MM.1S (cell line): ENCODE measurements at regions not wholly inside any gene's neighbourhood (a gene's known extent, or its start where the extent isn't known, plus 50 kb on each side); places are given as distances from the start of the nearest gene placed in this dataset.

ENCODE experiments used
- DNase-seq: peaks from one replicate; pipeline ENCODE4 v3.0.0-alpha.2; 2015
- H2AFZ ChIP-seq: fragments of 300-600 bp; sonication (generic); 2 replicates; pipeline ENCODE4 v1.6.0; 2016; ENCODE audit warnings: antibody characterized with exemption, low read length
- H3F3A ChIP-seq: fragments of 300-600 bp; sonication (generic); 2 replicates; pipeline ENCODE4 v1.6.1; 2016; ENCODE audit warnings: mild to moderate bottlenecking, antibody characterized with exemption, low read length, moderate library complexity, mixed read lengths; ENCODE audit not compliant: insufficient read depth
- H3K27ac ChIP-seq: fragments of 300-600 bp; sonication (generic); 2 replicates; pipeline ENCODE4 v1.5.1; 2016; ENCODE audit warnings: mild to moderate bottlenecking, low read length
- H3K27me3 ChIP-seq: fragments of 300-600 bp; sonication (generic); replicated peaks from 2 replicates; pipeline ENCODE4 v1.6.0; 2016; ENCODE audit warnings: low read length; ENCODE audit not compliant: insufficient read depth
- H3K36me3 ChIP-seq: fragments of 300-600 bp; sonication (generic); replicated peaks from 2 replicates; pipeline ENCODE4 v1.6.1; 2016; ENCODE audit warnings: mild to moderate bottlenecking, low read length, mixed read lengths; ENCODE audit not compliant: insufficient read depth
- H3K4me1 ChIP-seq: fragments of 300-600 bp; sonication (generic); 2 replicates; pipeline ENCODE4 v1.6.1; 2016; ENCODE audit warnings: low read length, mixed read lengths
- H3K4me2 ChIP-seq: fragments of 300-600 bp; sonication (generic); 2 replicates; pipeline ENCODE4 v1.6.0; 2016; ENCODE audit warnings: low read depth, low read length
- H3K4me3 ChIP-seq: fragments of 300-600 bp; sonication (generic); 2 replicates; pipeline ENCODE4 v1.5.1; 2016; ENCODE audit warnings: low read length, mixed read lengths
- H3K79me2 ChIP-seq: fragments of 300-600 bp; sonication (generic); 2 replicates; pipeline ENCODE4 v1.6.1; 2016; ENCODE audit warnings: mixed run types, low read length, mixed read lengths
- H3K9ac ChIP-seq: fragments of 300-600 bp; sonication (generic); 2 replicates; pipeline ENCODE4 v1.6.1; 2016; ENCODE audit warnings: low read length, mixed read lengths
- H3K9me2 ChIP-seq: fragments of 300-600 bp; sonication (generic); replicated peaks from 2 replicates; pipeline ENCODE4 v1.6.1; 2016; ENCODE audit warnings: mild to moderate bottlenecking, low read length, mixed read lengths; ENCODE audit not compliant: insufficient read depth
- H3K9me3 ChIP-seq: fragments of 300-600 bp; sonication (generic); replicated peaks from 2 replicates; pipeline ENCODE4 v1.6.1; 2016; ENCODE audit warnings: mild to moderate bottlenecking, low read length, mixed read lengths; ENCODE audit not compliant: insufficient read depth
- H4K20me1 ChIP-seq: fragments of 300-600 bp; sonication (generic); 2 replicates; pipeline ENCODE4 v1.6.1; 2016; ENCODE audit warnings: mild to moderate bottlenecking, low read length, moderate library complexity, mixed read lengths; ENCODE audit not compliant: insufficient read depth
- CTCF ChIP-seq: fragments of 300-600 bp; sonication (generic); IDR thresholded peaks from 2 replicates; pipeline ENCODE4 v1.5.1; 2016; ENCODE audit warnings: antibody characterized with exemption, low read length, mixed read lengths
- EZH2 ChIP-seq: fragments of 300-600 bp; sonication (generic); optimal IDR thresholded peaks from 2 replicates; pipeline ENCODE3; 2017; ENCODE audit warnings: low read depth, mild to moderate bottlenecking, antibody characterized with exemption, low read length, mixed read lengths
- EZH2phosphoT487 ChIP-seq: fragments of 300-600 bp; sonication (generic); IDR thresholded peaks from 2 replicates; pipeline ENCODE4 v1.6.1; 2018; ENCODE audit warnings: antibody characterized with exemption, low read length

DNA sequence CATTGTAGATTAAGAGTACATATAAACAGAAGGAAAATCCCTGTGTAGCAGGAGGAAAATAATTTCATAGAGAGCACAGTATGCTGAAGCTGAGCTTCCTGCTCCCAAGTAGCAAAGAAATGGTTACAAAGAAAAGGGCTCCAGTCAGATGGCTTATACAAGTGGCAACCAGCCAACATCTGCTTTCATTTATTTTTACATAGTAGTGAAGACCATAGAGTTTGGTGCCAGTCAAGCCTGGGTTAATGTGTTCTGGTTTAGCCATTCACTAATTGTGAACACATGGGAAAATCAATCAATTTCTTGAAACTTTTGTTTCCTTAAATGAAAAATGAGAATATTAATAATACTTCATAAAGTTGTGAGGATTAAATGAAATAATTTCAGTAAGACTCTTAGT lies 111.3 kb upstream of the ELOVL6 start:
- Histone ChIP-seq H3K4me2 (no peak overlapping the region), H2AFZ (no peak overlapping the region), H3K9ac (no peak overlapping the region), H3K27me3 (no peaks in the 10 kb centered on the region), H4K20me1 (no peaks in the 10 kb centered on the region), H3K36me3 (no peaks in the 10 kb centered on the region), H3F3A (no peaks in the 10 kb centered on the region), H3K9me2 (no peaks in the 10 kb centered on the region), H3K4me1 (no peaks in the 10 kb centered on the region), H3K27ac (no peak overlapping the region), H3K79me2 (no peaks in the 10 kb centered on the region), H3K9me3 (no peaks in the 10 kb centered on the region), H3K4me3 (no peak overlapping the region)
- DNase-seq, result no peak
- no peak for TF ChIP-seq EZH2phosphoT487
- no peak for TF ChIP-seq CTCF
- no peak for TF ChIP-seq EZH2

- TF ChIP-seq EZH2 (no peak), CTCF (no peak), EZH2phosphoT487 (no peak)
- H3K27ac ChIP-seq, result no peak overlapping the region
- no peak for DNase-seq
- H3F3A ChIP-seq, result no peaks in the 10 kb centered on the region
- H3K79me2 ChIP-seq, result no peaks in the 10 kb centered on the region
- H2AFZ ChIP-seq, result no peak overlapping the region
- H3K9me2 ChIP-seq, result no peaks in the 10 kb centered on the region
- no peak overlapping the region for H3K4me3 ChIP-seq
- H3K27me3 ChIP-seq, result no peaks in the 10 kb centered on the region
- no peaks in the 10 kb centered on the region for H4K20me1 ChIP-seq
- H3K9me3 ChIP-seq, result no peaks in the 10 kb centered on the region
- H3K4me1 ChIP-seq, result no peaks in the 10 kb centered on the region
- no peak overlapping the region for H3K4me2 ChIP-seq
- no peak overlapping the region for H3K9ac ChIP-seq
- no peaks in the 10 kb centered on the region for H3K36me3 ChIP-seq
Measured at GRCh38 chr4:110306303-110306702, 107.9 kb upstream of the ELOVL6 start.

DNA sequence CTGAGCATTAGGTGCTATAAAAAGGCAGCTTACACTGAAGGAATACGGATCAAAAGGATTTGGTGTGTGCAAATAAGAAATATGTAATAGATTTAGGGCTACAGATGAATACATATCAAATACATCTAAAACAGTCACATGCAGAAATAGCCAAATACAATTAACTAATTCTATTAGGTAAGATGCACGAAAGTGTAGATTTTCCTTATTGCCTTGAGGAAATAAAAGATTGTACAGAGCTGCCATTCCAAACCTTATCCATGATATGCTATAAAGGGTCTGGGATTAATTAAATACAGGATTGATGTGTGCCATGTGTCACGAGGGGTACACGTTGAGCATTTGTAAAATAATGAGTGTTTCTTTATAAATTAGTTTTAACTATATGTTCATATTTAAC lies 107.0 kb upstream of the ELOVL6 start:
- Histone ChIP-seq H3K4me2 (no peak overlapping the region), H3F3A (no peaks in the 10 kb centered on the region)

More for the DNA sequence above, 107.0 kb upstream of the ELOVL6 start:
- Histone ChIP-seq H3K79me2 (no peaks in the 10 kb centered on the region), H3K9me2 (no peaks in the 10 kb centered on the region), H3K36me3 (no peaks in the 10 kb centered on the region), H3K4me3 (no peak overlapping the region), H3K27ac (no peak overlapping the region), H3K27me3 (no peaks in the 10 kb centered on the region), H3K9me3 (no peaks in the 10 kb centered on the region), H3K9ac (no peak overlapping the region), H2AFZ (no peak overlapping the region), H3K4me1 (no peaks in the 10 kb centered on the region), H4K20me1 (no peaks in the 10 kb centered on the region)
- no peak for TF ChIP-seq EZH2phosphoT487
- TF ChIP-seq CTCF, result no peak
- no peak for TF ChIP-seq EZH2
- DNase-seq, result no peak
